ENCODE measurements at regions not wholly inside any gene's neighbourhood (a gene's known extent, or its start where the extent isn't known, plus 50 kb on each side); places are given as distances from the start of the nearest gene placed in this dataset.

DNA sequence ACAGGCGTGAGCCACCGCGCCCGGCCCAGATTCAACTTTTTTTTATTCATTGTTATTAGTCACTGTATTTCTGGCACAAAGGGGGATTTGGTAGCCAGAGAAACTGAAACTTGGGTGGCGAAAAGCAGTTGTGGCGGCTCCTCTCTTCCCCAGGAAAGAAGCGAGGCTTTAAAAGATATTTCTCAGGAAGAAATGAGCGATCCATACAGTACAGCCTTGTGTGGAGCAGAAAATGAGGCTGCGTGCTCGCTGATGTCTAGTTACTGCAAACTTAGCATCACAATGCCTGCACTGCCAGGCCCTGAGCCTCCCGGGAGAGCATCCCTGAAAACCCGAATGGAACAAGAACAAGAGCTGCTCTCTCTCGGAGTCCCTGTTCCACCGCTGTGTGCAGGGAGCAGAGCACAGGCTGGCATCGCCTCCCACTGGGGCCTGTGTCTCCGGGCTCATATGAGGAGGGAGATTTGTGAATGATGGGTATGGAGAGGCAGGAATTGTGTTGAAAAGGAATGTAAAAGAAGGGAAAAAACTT, 234.0 kb downstream of the ZNF516 start:
- H3K27ac ChIP-seq = no peak overlapping the region
- H3K4me3 ChIP-seq = no peak overlapping the region
- peaks cover 17% of the 10 kb centered on the region for H3K4me1 ChIP-seq
- WGBS = 91% methylated on average over 16 of the region's 16 CpGs
- no peak for DNase-seq (ENCODE audit: low spot score in 2 of 2)
- no peaks in the 10 kb centered on the region for H3K9me3 ChIP-seq
- no peaks in the 10 kb centered on the region for H3K27me3 ChIP-seq
- no peak for TF ChIP-seq EP300 (IDR thresholded peaks at IDR 0.05)
- no peak for TF ChIP-seq POLR2AphosphoS5 (IDR thresholded peaks at IDR 0.05)
- no peak for TF ChIP-seq POLR2A (IDR thresholded peaks at IDR 0.05)
- TF ChIP-seq, protein P1, sequence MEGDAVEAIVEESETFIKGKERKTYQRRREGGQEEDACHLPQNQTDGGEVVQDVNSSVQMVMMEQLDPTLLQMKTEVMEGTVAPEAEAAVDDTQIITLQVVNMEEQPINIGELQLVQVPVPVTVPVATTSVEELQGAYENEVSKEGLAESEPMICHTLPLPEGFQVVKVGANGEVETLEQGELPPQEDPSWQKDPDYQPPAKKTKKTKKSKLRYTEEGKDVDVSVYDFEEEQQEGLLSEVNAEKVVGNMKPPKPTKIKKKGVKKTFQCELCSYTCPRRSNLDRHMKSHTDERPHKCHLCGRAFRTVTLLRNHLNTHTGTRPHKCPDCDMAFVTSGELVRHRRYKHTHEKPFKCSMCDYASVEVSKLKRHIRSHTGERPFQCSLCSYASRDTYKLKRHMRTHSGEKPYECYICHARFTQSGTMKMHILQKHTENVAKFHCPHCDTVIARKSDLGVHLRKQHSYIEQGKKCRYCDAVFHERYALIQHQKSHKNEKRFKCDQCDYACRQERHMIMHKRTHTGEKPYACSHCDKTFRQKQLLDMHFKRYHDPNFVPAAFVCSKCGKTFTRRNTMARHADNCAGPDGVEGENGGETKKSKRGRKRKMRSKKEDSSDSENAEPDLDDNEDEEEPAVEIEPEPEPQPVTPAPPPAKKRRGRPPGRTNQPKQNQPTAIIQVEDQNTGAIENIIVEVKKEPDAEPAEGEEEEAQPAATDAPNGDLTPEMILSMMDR (IDR thresholded peaks at IDR 0.05) = no peak
- H3K36me3 ChIP-seq = no peaks in the 10 kb centered on the region

DNA sequence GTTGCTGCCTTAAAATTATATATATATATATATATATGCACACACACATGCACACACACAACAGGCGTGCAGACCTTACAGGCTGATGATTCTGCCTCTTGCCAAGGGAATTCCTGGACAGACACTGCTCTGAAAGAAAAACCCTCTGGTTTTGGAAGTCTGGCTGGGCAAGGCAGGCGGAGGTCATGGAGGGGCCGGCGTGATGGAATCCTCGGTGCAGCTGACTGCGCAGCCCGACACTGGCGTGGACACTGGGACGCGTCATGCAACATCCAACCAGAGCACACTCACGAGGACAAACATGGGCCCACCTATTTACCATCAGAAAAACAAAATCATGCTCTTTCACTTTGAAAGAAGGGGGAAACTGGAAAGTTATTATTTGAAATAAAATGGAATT, 235.3 kb downstream of the ZNF516 start:
- TF ChIP-seq POLR2A (IDR thresholded peaks at IDR 0.05) (no peak), EP300 (IDR thresholded peaks at IDR 0.05) (no peak), POLR2AphosphoS5 (IDR thresholded peaks at IDR 0.05) (no peak)
- TF ChIP-seq, protein P1 (IDR thresholded peaks at IDR 0.05) = no peak
- H3K27ac ChIP-seq = no peak overlapping the region
- no peaks in the 10 kb centered on the region for H3K27me3 ChIP-seq
- H3K4me1 ChIP-seq = peaks cover 14% of the 10 kb centered on the region
- H3K9me3 ChIP-seq = no peaks in the 10 kb centered on the region
- DNase-seq (ENCODE audit: low spot score in 2 of 2) = no peak
- no peaks in the 10 kb centered on the region for H3K36me3 ChIP-seq
- 88% methylated on average over 11 of the region's 11 CpGs for WGBS
- no peak overlapping the region for H3K4me3 ChIP-seq

DNA sequence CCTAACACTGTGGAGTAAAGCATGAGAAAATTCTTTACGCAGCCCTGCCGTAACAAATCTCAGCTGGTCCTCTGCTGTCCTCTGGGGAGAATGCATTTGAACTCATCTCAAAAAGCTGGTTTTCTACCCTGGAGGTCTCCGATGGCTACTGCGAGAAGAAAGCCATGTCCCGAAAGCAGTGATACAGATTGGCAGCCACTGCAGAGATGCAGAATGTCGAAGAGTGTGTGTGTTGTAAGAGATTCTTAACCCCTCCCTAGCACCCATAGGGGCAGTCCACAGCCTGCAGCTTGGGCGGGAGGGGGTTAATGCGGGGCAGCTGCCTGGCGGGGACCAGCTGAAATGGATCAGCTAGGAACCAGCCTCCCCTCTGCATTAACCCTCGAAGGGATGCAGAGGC, 235.9 kb downstream of the ZNF516 start:
- no peak for TF ChIP-seq POLR2A (IDR thresholded peaks at IDR 0.05)
- TF ChIP-seq, protein P1 (IDR thresholded peaks at IDR 0.05) = no peak
- TF ChIP-seq EP300 (IDR thresholded peaks at IDR 0.05) = no peak
- TF ChIP-seq POLR2AphosphoS5 (IDR thresholded peaks at IDR 0.05) = no peak
- DNase-seq (ENCODE audit: low spot score in 2 of 2) = no peak
- no peaks in the 10 kb centered on the region for H3K36me3 ChIP-seq
- no peaks in the 10 kb centered on the region for H3K27me3 ChIP-seq
- no peak overlapping the region for H3K27ac ChIP-seq
- WGBS = 63% methylated on average over 10 of the region's 10 CpGs
- peaks cover 12% of the 10 kb centered on the region for H3K4me1 ChIP-seq
- H3K9me3 ChIP-seq = no peaks in the 10 kb centered on the region
- no peak overlapping the region for H3K4me3 ChIP-seq

DNA sequence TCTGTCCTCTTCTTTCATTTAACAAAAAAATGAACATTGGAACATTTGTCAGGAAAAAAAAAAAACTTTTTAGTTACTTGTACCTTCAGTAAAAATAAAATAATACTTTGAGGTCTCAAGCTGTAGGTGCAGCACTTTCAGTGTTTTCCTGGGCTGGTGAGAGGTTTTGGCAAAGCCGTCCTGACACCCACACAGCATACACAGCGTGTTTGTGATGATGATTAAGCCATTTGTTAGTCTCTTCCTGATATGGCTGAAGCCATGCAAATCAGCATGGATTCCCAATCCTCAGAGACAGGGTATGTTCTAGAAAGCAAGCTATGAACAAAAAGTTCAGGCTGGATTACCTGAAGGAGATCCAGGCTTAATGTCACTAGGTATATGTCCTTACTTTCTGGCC, 236.8 kb downstream of the ZNF516 start:
- no peaks in the 10 kb centered on the region for H3K9me3 ChIP-seq
- H3K4me3 ChIP-seq = no peak overlapping the region
- TF ChIP-seq POLR2AphosphoS5 (IDR thresholded peaks at IDR 0.05) (no peak), POLR2A (IDR thresholded peaks at IDR 0.05) (no peak), EP300 (IDR thresholded peaks at IDR 0.05) (no peak)
- TF ChIP-seq, protein P1 (IDR thresholded peaks at IDR 0.05) = no peak
- H3K27me3 ChIP-seq = no peaks in the 10 kb centered on the region
- WGBS = 39% methylated on average over 2 of the region's 2 CpGs
- peaks cover 5% of the 10 kb centered on the region for H3K4me1 ChIP-seq
- DNase-seq (ENCODE audit: low spot score in 2 of 2) = no peak
- no peaks in the 10 kb centered on the region for H3K36me3 ChIP-seq
- no peak overlapping the region for H3K27ac ChIP-seq

DNA sequence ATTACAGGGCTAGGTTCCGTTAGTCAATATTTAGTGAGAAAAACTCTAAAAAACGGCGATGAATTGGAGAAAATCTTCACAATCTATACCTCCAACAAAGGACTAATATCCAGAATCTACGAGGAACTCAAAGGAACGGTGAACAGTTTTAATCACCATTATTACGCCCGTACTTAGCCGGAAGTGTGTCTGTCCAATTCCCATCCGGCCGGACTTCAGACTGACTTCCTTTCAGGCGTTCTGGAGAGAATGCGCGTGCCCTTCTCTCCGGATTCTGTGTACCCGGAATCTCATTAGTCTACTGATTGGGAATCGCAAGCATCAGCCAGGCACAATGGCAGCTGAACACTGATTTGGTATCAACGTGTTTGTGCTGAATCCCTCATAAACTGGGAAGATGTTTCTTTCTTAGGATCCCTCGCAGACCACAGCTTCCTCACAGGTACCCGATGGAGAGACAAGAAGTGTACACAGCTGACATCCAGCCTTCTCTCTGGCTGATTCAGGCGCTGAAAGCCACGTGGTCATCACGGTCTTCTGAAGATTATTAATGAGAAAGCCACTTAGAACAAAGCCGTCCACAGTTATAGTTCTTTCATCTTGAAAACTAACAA, 239.9 kb downstream of the ZNF516 start:
- H3K9me3 ChIP-seq = no peaks in the 10 kb centered on the region
- no peaks in the 10 kb centered on the region for H3K4me1 ChIP-seq
- no peaks in the 10 kb centered on the region for H3K36me3 ChIP-seq
- no peak overlapping the region for H3K4me3 ChIP-seq
- no peak overlapping the region for H3K27ac ChIP-seq
- DNase-seq (ENCODE audit: low spot score in 2 of 2) = no peak
- H3K27me3 ChIP-seq = peaks cover 3% of the 10 kb centered on the region
- WGBS = 90% methylated on average over 23 of the region's 23 CpGs
- TF ChIP-seq POLR2AphosphoS5 (IDR thresholded peaks at IDR 0.05) (no peak), POLR2A (IDR thresholded peaks at IDR 0.05) (no peak), EP300 (IDR thresholded peaks at IDR 0.05) (no peak)
- TF ChIP-seq, protein P1 (IDR thresholded peaks at IDR 0.05) = no peak

Data from suprapubic skin (tissue), 4 donors.